ENCODE measurements at regions not wholly inside any gene's neighbourhood (a gene's known extent, or its start where the extent isn't known, plus 50 kb on each side); places are given as distances from the start of the nearest gene placed in this dataset.

GRCh38 chr1:56418151-56418631 is 161.2 kb downstream of the PLPP3 start:
- DNase-seq (ENCODE audit: low read depth in 1 of 2, low spot score in 1 of 2) = no peak

- DNase-seq (ENCODE audit: low read depth in 1 of 2, low spot score in 1 of 2) = no peak
Observed at GRCh38 chr1:56417646-56418045, 161.7 kb downstream of the PLPP3 start.

GRCh38 chr1:56416495-56416894 is 162.9 kb downstream of the PLPP3 start:
- DNase-seq (ENCODE audit: low read depth in 1 of 2, low spot score in 1 of 2) = no peak

- no peak for DNase-seq (ENCODE audit: low read depth in 1 of 2, low spot score in 1 of 2)
Observed at GRCh38 chr1:56415720-56416119, 163.6 kb downstream of the PLPP3 start.

- DNase-seq (ENCODE audit: low read depth in 1 of 2, low spot score in 1 of 2) = no peak
Observed at GRCh38 chr1:56415258-56415657, 164.1 kb downstream of the PLPP3 start.

GRCh38 chr1:56414728-56415224 is 164.6 kb downstream of the PLPP3 start:
- no peak for DNase-seq (ENCODE audit: low read depth in 1 of 2, low spot score in 1 of 2)

GRCh38 chr1:56413671-56414199 is 165.6 kb downstream of the PLPP3 start:
- no peak for DNase-seq (ENCODE audit: low read depth in 1 of 2, low spot score in 1 of 2)

- no peak for DNase-seq (ENCODE audit: low read depth in 1 of 2, low spot score in 1 of 2)
Observed at GRCh38 chr1:56411484-56412180, 167.7 kb downstream of the PLPP3 start.

- DNase-seq (ENCODE audit: low read depth in 1 of 2, low spot score in 1 of 2) = no peak
Observed at GRCh38 chr1:56411021-56411420, 168.3 kb downstream of the PLPP3 start.

- no peak for DNase-seq (ENCODE audit: low read depth in 1 of 2, low spot score in 1 of 2)
Observed at GRCh38 chr1:56410405-56410804, 169.0 kb downstream of the PLPP3 start.

GRCh38 chr1:56409112-56409691 is 170.2 kb downstream of the PLPP3 start:
- DNase-seq (ENCODE audit: low read depth in 1 of 2, low spot score in 1 of 2) = no peak

GRCh38 chr1:56406821-56407220 is 172.5 kb downstream of the PLPP3 start:
- DNase-seq (ENCODE audit: low read depth in 1 of 2, low spot score in 1 of 2) = no peak

GRCh38 chr1:56404561-56405030 is 174.8 kb downstream of the PLPP3 start:
- no peak for DNase-seq (ENCODE audit: low read depth in 1 of 2, low spot score in 1 of 2)

- no peak for DNase-seq (ENCODE audit: low read depth in 1 of 2, low spot score in 1 of 2)
Observed at GRCh38 chr1:56404066-56404465, 175.3 kb downstream of the PLPP3 start.

- DNase-seq (ENCODE audit: low read depth in 1 of 2, low spot score in 1 of 2) = no peak
Observed at GRCh38 chr1:56403321-56403720, 176.0 kb downstream of the PLPP3 start.

GRCh38 chr1:56401191-56401590 is 178.2 kb downstream of the PLPP3 start:
- no peak for DNase-seq (ENCODE audit: low read depth in 1 of 2, low spot score in 1 of 2)

GRCh38 chr1:56400526-56400925 is 178.8 kb downstream of the PLPP3 start:
- DNase-seq (ENCODE audit: low read depth in 1 of 2, low spot score in 1 of 2) = no peak

- DNase-seq (ENCODE audit: low read depth in 1 of 2, low spot score in 1 of 2) = no peak
Observed at GRCh38 chr1:56399795-56400194, 179.6 kb downstream of the PLPP3 start.

GRCh38 chr1:56399326-56399725 is 180.0 kb downstream of the PLPP3 start:
- no peak for DNase-seq (ENCODE audit: low read depth in 1 of 2, low spot score in 1 of 2)

- no peak for DNase-seq (ENCODE audit: low read depth in 1 of 2, low spot score in 1 of 2)
Observed at GRCh38 chr1:56397811-56398231, 181.5 kb downstream of the PLPP3 start.

GRCh38 chr1:56397409-56397808 is 182.0 kb downstream of the PLPP3 start:
- no peak for DNase-seq (ENCODE audit: low read depth in 1 of 2, low spot score in 1 of 2)

GRCh38 chr1:56396581-56396980 is 182.8 kb downstream of the PLPP3 start:
- DNase-seq (ENCODE audit: low read depth in 1 of 2, low spot score in 1 of 2) = no peak
